WERI-Rb-1 (cell line): ENCODE measurements at regions not wholly inside any gene's neighbourhood (a gene's known extent, or its start where the extent isn't known, plus 50 kb on each side); places are given as distances from the start of the nearest gene placed in this dataset.

Experiments used
- DNase-seq: peaks from one replicate; pipeline ENCODE4 v3.0.0-alpha.2; 2020
- H3K27ac ChIP-seq: fragments of 250-450 bp; sonication (Bioruptor Pico); 2 replicates; pipeline ENCODE4 v1.5.1; 2020; ENCODE audit warnings: mild to moderate bottlenecking, moderate library complexity
- H3K27me3 ChIP-seq: fragments of 250-450 bp; sonication (Bioruptor Pico); 2 replicates; pipeline ENCODE4 v1.5.1; 2021; ENCODE audit warnings: mild to moderate bottlenecking, low read depth, moderate library complexity; ENCODE audit not compliant: insufficient read depth, severe bottlenecking
- H3K36me3 ChIP-seq: fragments of 250-450 bp; sonication (Bioruptor Pico); 2 replicates; pipeline ENCODE4 v1.5.1; 2020; ENCODE audit warnings: mild to moderate bottlenecking, moderate library complexity
- H3K4me3 ChIP-seq: 2 replicates; pipeline ENCODE4 v1.5.1; 2011; ENCODE audit warnings: low read depth, mild to moderate bottlenecking, control low read depth, low read length
- H3K9me3 ChIP-seq: fragments of 250-450 bp; sonication (Bioruptor Pico); 2 replicates; pipeline ENCODE4 v1.5.1; 2021; ENCODE audit warnings: mild to moderate bottlenecking, moderate library complexity; ENCODE audit not compliant: severe bottlenecking
- TF ChIP-seq, protein P1 (sequence below): IDR thresholded peaks from 2 replicates; pipeline ENCODE4 v1.5.1; 2011; ENCODE audit warnings: low read depth, mild to moderate bottlenecking, control low read depth, inconsistent platforms, low read length

DNA sequence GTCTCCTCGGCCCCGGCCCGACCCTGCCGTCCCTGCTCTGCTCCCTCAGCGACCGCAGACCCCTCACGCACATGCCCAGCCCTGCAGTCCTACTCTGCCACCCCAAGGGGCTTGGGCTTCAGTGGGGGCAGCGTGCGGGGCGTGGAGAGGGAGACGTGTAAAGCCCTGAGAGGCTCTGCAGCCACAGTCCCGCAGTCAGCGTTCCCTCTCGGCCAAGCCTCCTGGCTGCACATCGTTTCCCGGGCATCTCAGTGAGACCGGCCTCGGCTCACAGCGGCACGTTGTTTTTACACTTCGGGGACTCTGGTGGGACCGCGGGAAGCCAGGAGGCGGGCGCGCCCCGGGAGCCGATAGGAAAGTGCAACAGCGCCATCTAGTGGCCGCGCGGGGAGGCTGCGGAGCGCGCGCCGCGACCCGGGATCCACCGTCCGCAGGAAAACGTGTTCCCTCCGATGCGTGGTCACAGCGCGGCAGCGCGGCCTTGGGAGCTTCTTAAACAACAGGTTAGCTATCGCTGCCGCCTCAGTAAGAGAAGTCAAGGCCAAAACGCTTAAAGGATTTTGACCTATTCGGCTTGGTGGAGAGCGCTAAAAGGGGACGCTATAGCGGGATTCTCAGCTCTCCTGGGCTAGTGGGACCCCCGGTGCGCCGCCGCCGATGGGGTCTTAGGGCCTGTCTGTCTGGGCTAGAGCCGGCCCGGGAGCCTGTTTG is 226.8 kb upstream of the IGF1R start:
- peaks cover 95% of the 10 kb centered on the region for H3K27me3 ChIP-seq
- TF ChIP-seq, protein P1, sequence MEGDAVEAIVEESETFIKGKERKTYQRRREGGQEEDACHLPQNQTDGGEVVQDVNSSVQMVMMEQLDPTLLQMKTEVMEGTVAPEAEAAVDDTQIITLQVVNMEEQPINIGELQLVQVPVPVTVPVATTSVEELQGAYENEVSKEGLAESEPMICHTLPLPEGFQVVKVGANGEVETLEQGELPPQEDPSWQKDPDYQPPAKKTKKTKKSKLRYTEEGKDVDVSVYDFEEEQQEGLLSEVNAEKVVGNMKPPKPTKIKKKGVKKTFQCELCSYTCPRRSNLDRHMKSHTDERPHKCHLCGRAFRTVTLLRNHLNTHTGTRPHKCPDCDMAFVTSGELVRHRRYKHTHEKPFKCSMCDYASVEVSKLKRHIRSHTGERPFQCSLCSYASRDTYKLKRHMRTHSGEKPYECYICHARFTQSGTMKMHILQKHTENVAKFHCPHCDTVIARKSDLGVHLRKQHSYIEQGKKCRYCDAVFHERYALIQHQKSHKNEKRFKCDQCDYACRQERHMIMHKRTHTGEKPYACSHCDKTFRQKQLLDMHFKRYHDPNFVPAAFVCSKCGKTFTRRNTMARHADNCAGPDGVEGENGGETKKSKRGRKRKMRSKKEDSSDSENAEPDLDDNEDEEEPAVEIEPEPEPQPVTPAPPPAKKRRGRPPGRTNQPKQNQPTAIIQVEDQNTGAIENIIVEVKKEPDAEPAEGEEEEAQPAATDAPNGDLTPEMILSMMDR, result peak; percentile 92
- H3K9me3 ChIP-seq, result no peaks in the 10 kb centered on the region
- peak; percentile 56 for DNase-seq
- no peak overlapping the region for H3K27ac ChIP-seq
- no peak overlapping the region for H3K4me3 ChIP-seq
- no peaks in the 10 kb centered on the region for H3K36me3 ChIP-seq

DNA sequence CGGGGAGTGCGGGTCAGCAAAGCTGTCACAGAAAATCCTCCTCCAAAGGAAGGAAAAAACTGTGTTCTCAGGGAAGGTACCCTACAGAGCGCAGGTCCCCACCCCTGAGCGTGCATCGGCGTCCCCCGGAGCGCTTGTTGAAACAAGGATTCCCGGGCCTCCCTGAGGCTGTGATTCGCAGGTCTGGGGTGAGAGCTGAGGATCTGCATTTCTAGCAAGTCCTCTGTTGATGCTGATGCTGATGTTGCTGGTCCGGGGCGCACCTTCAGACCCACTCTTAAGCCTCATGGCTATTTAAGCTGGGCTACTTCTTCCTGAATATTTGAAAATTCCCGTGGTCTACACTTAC is 226.2 kb upstream of the IGF1R start:
- no peak for DNase-seq
- Histone ChIP-seq H3K27ac (no peak overlapping the region), H3K4me3 (no peak overlapping the region), H3K27me3 (peaks cover 95% of the 10 kb centered on the region), H3K36me3 (no peaks in the 10 kb centered on the region), H3K9me3 (no peaks in the 10 kb centered on the region)
- TF ChIP-seq, protein P1, result no peak

DNA sequence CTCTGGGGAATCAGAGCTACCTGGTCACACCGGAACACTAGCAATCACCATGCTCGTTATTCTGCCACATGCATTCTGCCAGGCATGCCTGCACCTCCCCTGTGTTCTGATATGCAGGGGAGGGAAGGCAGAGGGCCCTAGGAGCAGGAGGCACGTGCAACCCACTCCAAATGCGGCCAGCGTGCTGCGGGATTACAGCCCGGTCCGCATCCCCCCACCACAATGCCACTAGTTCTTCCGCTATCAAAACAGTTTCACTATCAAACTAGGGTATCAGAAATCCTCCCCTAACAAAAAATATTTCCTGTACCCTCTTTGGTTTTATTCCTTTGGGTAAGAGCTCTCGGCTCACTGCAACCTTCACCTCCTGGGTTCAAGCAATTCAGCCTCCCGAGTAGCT is 223.2 kb upstream of the IGF1R start:
- Histone ChIP-seq H3K4me3 (no peak overlapping the region), H3K27ac (no peak overlapping the region), H3K9me3 (peaks cover 6% of the 10 kb centered on the region), H3K36me3 (no peaks in the 10 kb centered on the region), H3K27me3 (peaks cover 97% of the 10 kb centered on the region)
- TF ChIP-seq, protein P1, result no peak
- DNase-seq, result no peak

DNA sequence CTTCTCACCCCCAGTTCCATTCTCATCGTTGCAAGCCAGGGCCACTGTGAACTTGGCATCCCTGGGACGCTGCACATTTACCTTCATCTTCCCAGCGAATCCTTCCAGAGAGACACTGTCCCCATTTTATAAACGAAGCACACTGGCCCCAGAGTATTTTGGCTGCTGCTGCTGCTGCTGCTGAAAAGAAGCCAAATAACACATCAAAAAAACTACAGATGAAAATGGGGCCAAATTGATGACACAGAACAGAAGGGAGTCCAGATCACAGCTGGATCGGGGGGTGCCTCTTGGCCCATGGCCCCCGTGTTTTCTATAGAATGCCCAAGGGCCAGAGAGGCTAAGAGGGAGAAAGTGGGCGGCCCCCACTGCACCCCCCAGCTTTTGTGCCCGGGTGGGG is 221.0 kb upstream of the IGF1R start:
- H3K36me3 ChIP-seq, result no peaks in the 10 kb centered on the region
- H3K27me3 ChIP-seq, result peaks cover 97% of the 10 kb centered on the region
- H3K9me3 ChIP-seq, result peaks cover 6% of the 10 kb centered on the region
- no peak overlapping the region for H3K27ac ChIP-seq
- no peak overlapping the region for H3K4me3 ChIP-seq
- TF ChIP-seq, protein P1, result no peak
- DNase-seq, result no peak

DNA sequence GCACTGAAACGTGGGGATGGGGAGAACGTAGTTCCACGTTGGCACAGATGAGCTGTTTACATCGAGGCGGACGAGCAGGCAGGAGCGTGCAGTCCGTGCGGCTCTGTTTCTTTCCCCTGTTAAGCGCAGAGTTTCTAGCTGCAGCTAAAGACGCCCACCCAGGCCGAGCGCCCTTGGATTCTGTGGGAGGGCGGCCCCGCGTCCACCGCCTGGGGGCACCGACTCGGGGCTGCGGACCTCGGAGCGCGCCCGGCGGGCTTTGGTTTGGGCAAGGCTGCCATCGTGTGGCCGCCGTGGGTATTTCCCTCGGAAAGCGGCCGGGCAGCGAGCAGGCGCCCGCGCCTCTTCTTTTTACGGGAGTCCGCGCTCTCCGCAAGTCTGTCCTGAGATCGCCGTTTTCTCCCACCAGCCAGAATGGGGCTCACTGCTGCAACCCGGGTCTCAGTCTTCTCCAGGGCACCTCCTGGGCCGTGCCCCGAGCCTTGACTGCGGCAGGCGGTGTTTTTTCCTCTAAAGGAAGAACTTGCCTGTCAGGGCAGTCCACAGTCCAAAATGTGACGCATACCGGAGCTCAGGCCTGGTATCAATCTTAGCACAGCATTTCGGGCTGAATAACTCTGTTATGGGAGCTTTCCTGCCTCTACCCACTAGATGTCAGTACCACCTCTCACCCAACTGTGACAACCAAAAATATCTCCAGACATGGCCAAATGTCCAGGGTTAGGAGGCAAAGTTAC is 219.9 kb upstream of the IGF1R start:
- Histone ChIP-seq H3K27ac (no peak overlapping the region), H3K4me3 (no peak overlapping the region), H3K36me3 (no peaks in the 10 kb centered on the region), H3K9me3 (peaks cover 6% of the 10 kb centered on the region), H3K27me3 (peaks cover 98% of the 10 kb centered on the region)
- peak; percentile 46 for DNase-seq
- TF ChIP-seq, protein P1, result peak; percentile 79
